Keratinocyte (primary cell): ENCODE measurements at regions not wholly inside any gene's neighbourhood (a gene's known extent, or its start where the extent isn't known, plus 50 kb on each side); places are given as distances from the start of the nearest gene placed in this dataset.

Experiments used
- DNase-seq: peaks from one replicate; pipeline ENCODE4 v3.0.0-alpha.2; 2011; ENCODE audit warnings: low read depth, missing footprints, low spot score
- FAIRE-seq: peaks from 2 replicates; lab custom pipeline; 2011; peaks lifted over from hg19 to GRCh38; lab: Jason Lieb, UNC
- H2AFZ ChIP-seq: 2 replicates; pipeline ENCODE4 v1.6.0; 2012; ENCODE audit warnings: low read length, control low read depth, inconsistent platforms; ENCODE audit not compliant: control insufficient read depth
- H3K27ac ChIP-seq: 2 replicates; pipeline ENCODE4 v1.5.1; 2011; ENCODE audit warnings: low read length; ENCODE audit not compliant: control insufficient read depth, insufficient read depth
- H3K27me3 ChIP-seq: 3 replicates; pipeline ENCODE4 v1.6.0; 2011; ENCODE audit warnings: low read length; ENCODE audit not compliant: control insufficient read depth, insufficient read depth; ENCODE audit errors: extremely low read depth
- H3K36me3 ChIP-seq, 2 experiments: 2 replicates in 1 of 2; 3 replicates in 1 of 2; pipeline ENCODE4 v1.5.1; 2011; ENCODE audit warnings: low read length in 2 of 2, mild to moderate bottlenecking in 1 of 2; ENCODE audit not compliant: control insufficient read depth in 2 of 2, insufficient read depth in 2 of 2; ENCODE audit errors: extremely low read depth in 1 of 2
- H3K4me1 ChIP-seq: 3 replicates; pipeline ENCODE4 v1.5.1; 2011; ENCODE audit warnings: low read length; ENCODE audit not compliant: control insufficient read depth, insufficient read depth; ENCODE audit errors: extremely low read depth
- H3K4me2 ChIP-seq: 3 replicates; pipeline ENCODE4 v1.6.0; 2011; ENCODE audit warnings: low read depth, low read length; ENCODE audit not compliant: control insufficient read depth, insufficient read depth; ENCODE audit errors: extremely low read depth
- H3K4me3 ChIP-seq, 3 experiments: fragments of 200-600 bp in 1 of 3; sonication (generic) in 1 of 3; 2 replicates in 2 of 3; 3 replicates in 1 of 3; pipeline ENCODE4 v1.5.1; 2011 to 2016; ENCODE audit warnings: low read length in 3 of 3, mild to moderate bottlenecking in 3 of 3, control low read depth in 2 of 3, inconsistent platforms in 1 of 3, low read depth in 1 of 3, mixed read lengths in 1 of 3, mixed run types in 1 of 3, moderate library complexity in 1 of 3; ENCODE audit not compliant: control insufficient read depth in 2 of 3, insufficient read depth in 2 of 3; ENCODE audit errors: extremely low read depth in 1 of 3
- H3K79me2 ChIP-seq: 2 replicates; pipeline ENCODE4 v1.6.0; 2012; ENCODE audit warnings: low read length; ENCODE audit not compliant: control insufficient read depth, insufficient read depth
- H3K9ac ChIP-seq: 3 replicates; pipeline ENCODE4 v1.6.0; 2011; ENCODE audit warnings: low read length; ENCODE audit not compliant: control insufficient read depth, insufficient read depth; ENCODE audit errors: extremely low read depth
- H3K9me1 ChIP-seq: 3 replicates; pipeline ENCODE4 v1.6.0; 2011; ENCODE audit warnings: low read length; ENCODE audit not compliant: control insufficient read depth, insufficient read depth; ENCODE audit errors: extremely low read depth
- H3K9me3 ChIP-seq: 2 replicates; pipeline ENCODE4 v1.5.1; 2012; ENCODE audit warnings: low read depth, low read length; ENCODE audit not compliant: control insufficient read depth
- H4K20me1 ChIP-seq: 3 replicates; pipeline ENCODE4 v1.6.0; 2011; ENCODE audit warnings: low read length; ENCODE audit not compliant: control insufficient read depth, insufficient read depth; ENCODE audit errors: extremely low read depth
- CTCF ChIP-seq, 3 experiments: IDR thresholded peaks in 1 of 3; conservative IDR thresholded peaks in 1 of 3; optimal IDR thresholded peaks in 1 of 3; 2 replicates in 2 of 3; 3 replicates in 1 of 3; pipeline versions ENCODE3 to v1.5.1; 2011; ENCODE audit warnings: low read length in 3 of 3, mild to moderate bottlenecking in 3 of 3, moderate library complexity in 2 of 3, control low read depth in 1 of 3, inconsistent platforms in 1 of 3; ENCODE audit not compliant: insufficient read depth in 2 of 3; ENCODE audit errors: extremely low read depth in 1 of 3
- EZH2 ChIP-seq: IDR thresholded peaks from one replicate; pipeline ENCODE4 v1.6.1; 2012; ENCODE audit warnings: inconsistent platforms, mild to moderate bottlenecking, low read length, moderate library complexity
- dilution Hi-C: fragments of 300-500 bp; cut with MboI; formaldehyde crosslinking; loops from one replicate; pipeline ENCODE4 v1.7.0; 2020; ENCODE audit warnings: low sequenced_read_pairs; ENCODE audit not compliant: extremely low pct_ligation_motif_present

- FAIRE-seq (peak; percentile 17), DNase-seq (no peak)
- Histone ChIP-seq H3K36me3 (no peaks in the 10 kb centered on the region), H3K9me1 (no peaks in the 10 kb centered on the region), H3K4me2 (no peak overlapping the region), H3K4me1 (peaks cover 6% of the 10 kb centered on the region), H3K4me3 (no peak overlapping the region), H3K27me3 (no peaks in the 10 kb centered on the region), H3K9ac (no peak overlapping the region), H3K27ac (no peak overlapping the region), H3K79me2 (no peaks in the 10 kb centered on the region), H4K20me1 (no peaks in the 10 kb centered on the region), H3K9me3 (no peaks in the 10 kb centered on the region), H2AFZ (peak overlapping the region; percentile 41)
- TF ChIP-seq CTCF (optimal IDR thresholded peaks at IDR 0.05 in 1 of 3, IDR thresholded peaks at IDR 0.05 in 1 of 3, conservative IDR thresholded peaks at IDR 0.05 in 1 of 3; ENCODE audit: extremely low read depth in 1 of 3, insufficient read depth in 2 of 3, low read length in 3 of 3) (peak in 1 of 3 experiments; percentile 22), EZH2 (no peak)
- dilution Hi-C loops, result no loop called here
Measured at GRCh38 chr13:84645196-84646012, 763.1 kb upstream of the SLITRK1 start.

GRCh38 chr13:84641491-84641890 lies 759.2 kb upstream of the SLITRK1 start:
- dilution Hi-C loops, result no loop called here
- TF ChIP-seq EZH2 (no peak), CTCF (optimal IDR thresholded peaks at IDR 0.05 in 1 of 3, IDR thresholded peaks at IDR 0.05 in 1 of 3, conservative IDR thresholded peaks at IDR 0.05 in 1 of 3; ENCODE audit: extremely low read depth in 1 of 3, insufficient read depth in 2 of 3, low read length in 3 of 3) (no peak)

More at GRCh38 chr13:84641491-84641890, 759.2 kb upstream of the SLITRK1 start:
- H3K4me3 ChIP-seq, result no peak overlapping the region
- DNase-seq, result no peak
- H3K9ac ChIP-seq, result no peak overlapping the region
- no peak for FAIRE-seq
- no peaks in the 10 kb centered on the region for H3K9me3 ChIP-seq
- no peak overlapping the region for H2AFZ ChIP-seq
- no peak overlapping the region for H3K4me2 ChIP-seq
- H3K27ac ChIP-seq, result no peak overlapping the region
- no peaks in the 10 kb centered on the region for H4K20me1 ChIP-seq
- H3K27me3 ChIP-seq, result no peaks in the 10 kb centered on the region
- no peaks in the 10 kb centered on the region for H3K9me1 ChIP-seq
- H3K36me3 ChIP-seq, result no peaks in the 10 kb centered on the region
- peaks cover 3% of the 10 kb centered on the region for H3K4me1 ChIP-seq
- H3K79me2 ChIP-seq, result no peaks in the 10 kb centered on the region
